ENCODE measurements at regions not wholly inside any gene's neighbourhood (a gene's known extent, or its start where the extent isn't known, plus 50 kb on each side); places are given as distances from the start of the nearest gene placed in this dataset.

DNA sequence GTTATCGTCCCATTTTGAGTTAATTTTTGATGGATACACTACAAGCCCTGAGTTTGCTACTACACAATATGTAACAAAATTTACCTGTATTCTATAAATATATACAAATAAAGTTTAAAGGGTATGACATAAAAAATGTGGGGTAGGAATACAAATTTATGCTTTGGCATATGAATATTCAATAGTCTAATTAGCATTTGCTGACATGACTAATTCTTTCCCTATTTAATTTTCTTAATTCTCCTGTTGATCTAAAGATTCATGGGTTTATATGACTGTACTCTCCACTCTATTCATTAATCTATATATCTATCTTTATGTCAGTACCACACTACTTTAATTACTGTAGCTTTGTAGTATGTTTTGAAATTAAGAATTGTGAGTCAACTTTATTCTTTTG lies 1840.7 kb upstream of the FLRT2 start:
- DNase-seq (ENCODE audit: low read depth): no peak
- H3K4me3 ChIP-seq (ENCODE audit: low read depth, low read length): no peak overlapping the region
- TF ChIP-seq, protein P1, sequence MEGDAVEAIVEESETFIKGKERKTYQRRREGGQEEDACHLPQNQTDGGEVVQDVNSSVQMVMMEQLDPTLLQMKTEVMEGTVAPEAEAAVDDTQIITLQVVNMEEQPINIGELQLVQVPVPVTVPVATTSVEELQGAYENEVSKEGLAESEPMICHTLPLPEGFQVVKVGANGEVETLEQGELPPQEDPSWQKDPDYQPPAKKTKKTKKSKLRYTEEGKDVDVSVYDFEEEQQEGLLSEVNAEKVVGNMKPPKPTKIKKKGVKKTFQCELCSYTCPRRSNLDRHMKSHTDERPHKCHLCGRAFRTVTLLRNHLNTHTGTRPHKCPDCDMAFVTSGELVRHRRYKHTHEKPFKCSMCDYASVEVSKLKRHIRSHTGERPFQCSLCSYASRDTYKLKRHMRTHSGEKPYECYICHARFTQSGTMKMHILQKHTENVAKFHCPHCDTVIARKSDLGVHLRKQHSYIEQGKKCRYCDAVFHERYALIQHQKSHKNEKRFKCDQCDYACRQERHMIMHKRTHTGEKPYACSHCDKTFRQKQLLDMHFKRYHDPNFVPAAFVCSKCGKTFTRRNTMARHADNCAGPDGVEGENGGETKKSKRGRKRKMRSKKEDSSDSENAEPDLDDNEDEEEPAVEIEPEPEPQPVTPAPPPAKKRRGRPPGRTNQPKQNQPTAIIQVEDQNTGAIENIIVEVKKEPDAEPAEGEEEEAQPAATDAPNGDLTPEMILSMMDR (IDR thresholded peaks at IDR 0.05; ENCODE audit: insufficient read depth, low read depth, low read length, missing control alignments): no peak

- H3K4me3 ChIP-seq (ENCODE audit: low read depth, low read length): no peak overlapping the region
- TF ChIP-seq, protein P1 (IDR thresholded peaks at IDR 0.05; ENCODE audit: insufficient read depth, low read depth, low read length, missing control alignments): no peak
- DNase-seq (ENCODE audit: low read depth): no peak
These were observed 1832.8 kb upstream of the FLRT2 start for GRCh38 chr14:83697099-83697498.

DNA sequence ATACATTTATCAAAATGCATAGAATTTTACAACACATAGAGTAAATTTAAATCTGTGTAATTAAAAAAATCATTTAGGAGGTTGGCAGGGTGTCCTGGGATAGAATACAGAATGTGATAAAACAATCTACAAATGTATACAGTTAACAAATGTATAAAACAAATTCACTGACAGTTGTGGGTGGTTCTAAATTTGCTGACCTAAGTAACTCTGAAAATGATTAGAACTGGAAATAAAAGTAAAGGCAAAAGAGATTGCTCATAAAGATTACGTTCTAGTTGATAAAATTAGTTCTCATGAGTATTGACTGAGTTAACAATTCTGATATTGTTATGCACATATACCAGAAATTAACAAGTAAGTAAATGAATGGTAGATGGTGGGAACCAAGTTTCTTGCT lies 1827.3 kb upstream of the FLRT2 start:
- DNase-seq (ENCODE audit: low read depth): no peak
- TF ChIP-seq, protein P1 (IDR thresholded peaks at IDR 0.05; ENCODE audit: insufficient read depth, low read depth, low read length, missing control alignments): no peak
- H3K4me3 ChIP-seq (ENCODE audit: low read depth, low read length): no peak overlapping the region

DNA sequence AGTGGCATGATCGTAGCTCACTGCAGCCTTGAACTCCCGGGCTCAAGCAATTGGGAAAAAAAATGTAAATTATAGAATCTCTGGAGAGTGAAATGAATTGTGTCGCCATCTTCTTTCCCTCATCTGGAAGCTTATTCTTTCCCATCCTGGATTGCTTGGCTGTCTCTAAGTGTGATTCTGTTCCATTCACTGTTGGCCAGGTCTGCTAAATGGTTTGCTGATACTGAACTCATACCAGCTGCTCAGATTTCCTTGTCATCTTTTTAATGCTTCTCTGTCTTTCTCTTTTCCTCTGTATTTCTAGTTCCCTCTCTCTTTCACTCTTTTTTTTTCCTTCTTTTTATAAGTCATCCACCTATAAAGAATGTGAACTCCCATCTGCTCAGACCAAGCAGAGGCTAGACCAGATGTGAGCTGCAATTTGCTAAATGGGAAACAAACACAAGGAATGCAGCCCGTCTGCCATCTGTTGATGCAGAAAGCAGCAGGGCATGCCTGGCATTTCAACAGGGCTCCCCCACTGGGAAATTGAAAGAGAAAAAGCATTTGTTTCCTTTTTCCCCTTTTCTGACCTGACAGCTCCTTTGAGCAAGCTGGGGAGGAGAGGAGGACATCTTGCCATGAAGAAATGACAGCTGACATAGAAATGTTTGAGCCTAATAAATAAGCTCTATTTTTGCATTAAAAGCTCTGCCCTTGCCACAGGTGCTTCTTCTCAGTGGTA lies 1823.6 kb upstream of the FLRT2 start:
- TF ChIP-seq, protein P1 (IDR thresholded peaks at IDR 0.05; ENCODE audit: insufficient read depth, low read depth, low read length, missing control alignments): no peak
- no peak overlapping the region for H3K4me3 ChIP-seq (ENCODE audit: low read depth, low read length)

GRCh38 chr14:83707056-83707455 lies 1822.9 kb upstream of the FLRT2 start:
- no peak for DNase-seq (ENCODE audit: low read depth)
- H3K4me3 ChIP-seq (ENCODE audit: low read depth, low read length): no peak overlapping the region
- TF ChIP-seq, protein P1 (IDR thresholded peaks at IDR 0.05; ENCODE audit: insufficient read depth, low read depth, low read length, missing control alignments): no peak

More for the DNA sequence above, 1823.6 kb upstream of the FLRT2 start:
- DNase-seq (ENCODE audit: low read depth): no peak

GRCh38 chr14:83709116-83709515 lies 1820.8 kb upstream of the FLRT2 start:
- no peak for DNase-seq (ENCODE audit: low read depth)
- TF ChIP-seq, protein P1 (IDR thresholded peaks at IDR 0.05; ENCODE audit: insufficient read depth, low read depth, low read length, missing control alignments): no peak
- H3K4me3 ChIP-seq (ENCODE audit: low read depth, low read length): no peak overlapping the region

GRCh38 chr14:83711046-83711445 lies 1818.9 kb upstream of the FLRT2 start:
- TF ChIP-seq, protein P1 (IDR thresholded peaks at IDR 0.05; ENCODE audit: insufficient read depth, low read depth, low read length, missing control alignments): no peak
- H3K4me3 ChIP-seq (ENCODE audit: low read depth, low read length): no peak overlapping the region
- no peak for DNase-seq (ENCODE audit: low read depth)

Data from GM12865 (cell line).